Endothelial cell (in vitro differentiated cells): ENCODE measurements at regions not wholly inside any gene's neighbourhood (a gene's known extent, or its start where the extent isn't known, plus 50 kb on each side); places are given as distances from the start of the nearest gene placed in this dataset.

Source experiments
- DNase-seq: peaks from one replicate; pipeline ENCODE4 v3.0.0; 2021; ENCODE audit warnings: low spot score
- H3K27ac Mint-ChIP-seq: one replicate; pipeline ENCODE4 v1.8.0; 2021; ENCODE audit warnings: mixed read lengths, inconsistent platforms; ENCODE audit not compliant: unreplicated experiment
- H3K27me3 Mint-ChIP-seq: one replicate; pipeline ENCODE4 v1.8.0; 2021; ENCODE audit warnings: mild to moderate bottlenecking, moderate library complexity, mixed read lengths, inconsistent platforms; ENCODE audit not compliant: unreplicated experiment
- H3K36me3 Mint-ChIP-seq: one replicate; pipeline ENCODE4 v1.8.0; 2021; ENCODE audit warnings: mild to moderate bottlenecking, low read depth, mixed read lengths, inconsistent platforms; ENCODE audit not compliant: unreplicated experiment
- H3K4me1 Mint-ChIP-seq: one replicate; pipeline ENCODE4 v1.8.0; 2021; ENCODE audit warnings: mild to moderate bottlenecking, mixed read lengths, inconsistent platforms; ENCODE audit not compliant: unreplicated experiment
- H3K4me3 Mint-ChIP-seq: one replicate; pipeline ENCODE4 v1.8.0; 2021; ENCODE audit warnings: mild to moderate bottlenecking, mixed read lengths, inconsistent platforms; ENCODE audit not compliant: unreplicated experiment
- H3K9me3 Mint-ChIP-seq: one replicate; pipeline ENCODE4 v1.8.0; 2021; ENCODE audit warnings: mixed read lengths, inconsistent platforms; ENCODE audit not compliant: unreplicated experiment
- CTCF ChIP-seq: fragments of 200-600 bp; sonication (generic); IDR thresholded peaks from one replicate; pipeline ENCODE4 v1.5.0; 2021; ENCODE audit warnings: antibody characterized with exemption; ENCODE audit not compliant: unreplicated experiment

DNA sequence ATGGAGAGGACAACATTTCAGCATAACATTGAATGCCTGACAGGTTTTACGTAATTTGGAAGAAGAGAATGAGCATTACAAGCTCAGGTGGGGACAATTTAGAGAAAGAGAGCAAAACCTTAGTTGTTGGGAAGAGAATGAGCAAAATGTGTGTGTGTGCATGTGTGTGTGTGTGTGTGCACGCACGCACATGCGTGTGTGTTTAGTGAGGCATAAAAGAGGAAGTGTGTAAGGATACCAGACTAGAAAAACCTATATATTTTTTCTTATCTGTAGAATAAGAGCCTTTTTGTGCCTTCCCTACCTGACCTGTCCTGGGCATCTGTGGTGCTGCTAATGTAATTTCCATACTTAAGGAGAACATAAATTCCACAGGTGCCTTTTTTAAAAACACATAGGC, 99.0 kb upstream of the PLXNA2 start:
- no peaks in the 10 kb centered on the region for H3K27me3 Mint-ChIP-seq
- H3K9me3 Mint-ChIP-seq: no peaks in the 10 kb centered on the region
- TF ChIP-seq CTCF: no peak

GRCh38 chr1:208344202-208344857, 100.1 kb upstream of the PLXNA2 start:
- TF ChIP-seq CTCF: no peak
- DNase-seq: no peak
- H3K27me3 Mint-ChIP-seq: no peaks in the 10 kb centered on the region
- H3K4me1 Mint-ChIP-seq: no peaks in the 10 kb centered on the region
- no peak overlapping the region for H3K4me3 Mint-ChIP-seq
- no peak overlapping the region for H3K27ac Mint-ChIP-seq
- no peaks in the 10 kb centered on the region for H3K36me3 Mint-ChIP-seq
- no peaks in the 10 kb centered on the region for H3K9me3 Mint-ChIP-seq

More for the DNA sequence above, 99.0 kb upstream of the PLXNA2 start:
- no peak for DNase-seq
- Mint-ChIP-seq H3K4me1 (no peaks in the 10 kb centered on the region), H3K27ac (no peak overlapping the region), H3K36me3 (no peaks in the 10 kb centered on the region), H3K4me3 (no peak overlapping the region)

DNA sequence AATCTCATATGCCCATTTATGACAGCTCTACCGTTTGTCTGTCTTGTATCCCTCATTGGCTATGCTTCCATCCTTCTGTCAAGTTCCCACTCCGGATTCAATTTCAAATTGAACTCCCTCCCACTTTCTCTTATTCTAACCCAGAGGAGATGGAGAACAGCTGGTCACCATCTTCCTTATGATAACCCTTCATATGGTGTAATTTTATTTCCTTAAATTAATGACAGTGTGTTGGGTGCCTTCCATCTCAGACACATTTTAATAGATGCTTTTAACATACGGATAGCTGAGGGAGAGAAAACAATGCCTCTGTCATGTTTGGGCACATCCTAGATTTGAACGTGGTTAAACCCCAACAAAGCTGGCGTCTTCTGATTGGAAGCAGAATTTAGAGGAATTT, 103.0 kb upstream of the PLXNA2 start:
- H3K4me1 Mint-ChIP-seq: no peaks in the 10 kb centered on the region
- TF ChIP-seq CTCF: no peak

DNA sequence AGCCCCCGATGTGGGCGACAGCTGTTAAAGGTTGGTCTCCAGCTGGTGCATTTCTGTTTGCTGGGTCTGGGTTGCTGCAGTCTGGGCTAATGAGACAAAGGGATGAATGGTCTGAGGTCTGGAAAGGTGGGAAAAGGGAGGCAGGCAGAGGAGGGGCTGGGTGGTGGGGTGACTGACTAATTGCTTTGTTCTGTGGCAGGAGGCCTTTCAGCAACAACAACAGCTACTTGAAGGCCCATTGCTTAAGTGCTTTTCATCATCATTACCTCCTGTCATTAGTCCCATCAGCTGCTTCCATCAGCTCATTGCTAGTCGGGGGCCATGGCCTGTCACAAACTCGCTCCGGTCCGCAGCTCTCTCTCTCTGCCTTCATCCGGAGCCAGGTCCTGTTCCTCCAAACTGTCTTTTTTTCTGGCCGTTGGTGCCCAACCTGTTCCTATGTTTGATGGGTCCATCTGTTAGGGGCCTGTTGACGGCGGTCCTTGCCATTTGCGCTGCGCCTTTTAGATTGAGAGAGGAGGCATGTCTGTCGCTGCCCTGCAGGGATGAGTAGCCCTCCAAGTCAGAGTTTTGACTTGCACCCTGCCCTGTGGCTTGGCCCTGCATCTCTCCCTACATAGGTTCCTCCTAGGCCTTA, 105.6 kb upstream of the PLXNA2 start:
- H3K9me3 Mint-ChIP-seq: no peaks in the 10 kb centered on the region
- no peak overlapping the region for H3K4me3 Mint-ChIP-seq
- no peaks in the 10 kb centered on the region for H3K36me3 Mint-ChIP-seq
- H3K27ac Mint-ChIP-seq: no peak overlapping the region
- no peak for TF ChIP-seq CTCF
- no peaks in the 10 kb centered on the region for H3K4me1 Mint-ChIP-seq
- H3K27me3 Mint-ChIP-seq: no peaks in the 10 kb centered on the region
- DNase-seq: no peak

More for the DNA sequence above, 103.0 kb upstream of the PLXNA2 start:
- no peaks in the 10 kb centered on the region for H3K9me3 Mint-ChIP-seq
- DNase-seq: no peak
- H3K36me3 Mint-ChIP-seq: no peaks in the 10 kb centered on the region
- no peak overlapping the region for H3K4me3 Mint-ChIP-seq
- H3K27me3 Mint-ChIP-seq: no peaks in the 10 kb centered on the region
- no peak overlapping the region for H3K27ac Mint-ChIP-seq

GRCh38 chr1:208350815-208351214, 106.6 kb upstream of the PLXNA2 start:
- Mint-ChIP-seq H3K27ac (no peak overlapping the region), H3K27me3 (no peaks in the 10 kb centered on the region), H3K4me1 (no peaks in the 10 kb centered on the region), H3K9me3 (no peaks in the 10 kb centered on the region), H3K36me3 (no peaks in the 10 kb centered on the region), H3K4me3 (no peak overlapping the region)
- no peak for DNase-seq
- no peak for TF ChIP-seq CTCF
